Vagina (tissue), 2 donors: ENCODE measurements at regions not wholly inside any gene's neighbourhood (a gene's known extent, or its start where the extent isn't known, plus 50 kb on each side); places are given as distances from the start of the nearest gene placed in this dataset.

ENCODE experiments used
- CTCF ChIP-seq, 3 experiments: fragments of 450-650 bp in 2 of 3; fragments of 200-600 bp in 1 of 3; sonication (generic) in 1 of 3; IDR thresholded peaks; one replicate each; pipeline ENCODE4 v1.5.1; 2017 to 2019; ENCODE audit warnings: antibody characterized with exemption in 3 of 3, mild to moderate bottlenecking in 2 of 3, moderate library complexity in 2 of 3
- POLR2A ChIP-seq, 2 donors: fragments of 450-650 bp; IDR thresholded peaks; one replicate each; pipeline ENCODE4 v1.6.1; 2017; ENCODE audit warnings: antibody characterized with exemption in 2 of 2, mild to moderate bottlenecking in 2 of 2, moderate library complexity in 2 of 2
- POLR2AphosphoS5 ChIP-seq, 2 donors: sonication (generic); formaldehyde crosslinking; IDR thresholded peaks; one replicate each; pipeline ENCODE4 v1.9.0; 2017; ENCODE audit warnings: antibody characterized with exemption in 2 of 2, mild to moderate bottlenecking in 2 of 2, low read depth in 1 of 2; ENCODE audit not compliant: insufficient read depth in 1 of 2

GRCh38 chrX:9293051-9293496, 171.8 kb upstream of the TBL1X start:
- TF ChIP-seq CTCF (IDR thresholded peaks at IDR 0.05), result no peak
- TF ChIP-seq POLR2AphosphoS5 (IDR thresholded peaks at IDR 0.05; ENCODE audit: insufficient read depth in 1 of 2, low read depth in 1 of 2), result no peak
- TF ChIP-seq POLR2A (IDR thresholded peaks at IDR 0.05), result no peak
